IMR-90 (cell line): ENCODE measurements at regions not wholly inside any gene's neighbourhood (a gene's known extent, or its start where the extent isn't known, plus 50 kb on each side); places are given as distances from the start of the nearest gene placed in this dataset.

ENCODE experiments used
- ATAC-seq: fragments of 200-7000 bp; cut with Tn5 transposase; 2 replicates; pipeline ENCODE4 v1.9.1; 2020; ENCODE audit warnings: low read depth, mild to moderate bottlenecking, moderate library complexity
- BruUV-seq: library from RNA; stranded (reverse); fragments of 400-500 nt; replicated peaks from 2 replicates; lab custom pipeline; 2021; lab: Mats Ljungman, UMichigan
- CTCF ChIA-PET: fragments of 300-600 bp; formaldehyde crosslinking; extraction: SDS; loops from one replicate; lab custom pipeline; 2021; ENCODE audit warnings: antibody characterized with exemption; lab: Yijun Ruan, JAX
- POLR2A ChIA-PET: fragments of 300-600 bp; sonication (Branson Sonifier 250); formaldehyde crosslinking; loops from one replicate; lab custom pipeline; 2022; ENCODE audit warnings: antibody characterized with exemption; ENCODE audit not compliant: unreplicated experiment; lab: Charles Lee
- DNase-seq: peaks from one replicate; pipeline ENCODE4 v3.0.0; 2013
- H2AFZ ChIP-seq: replicated peaks from 2 replicates; pipeline ENCODE3; 2013; ENCODE audit warnings: low read length, mild to moderate bottlenecking; ENCODE audit not compliant: poor library complexity
- H2AK5ac ChIP-seq: 2 replicates; pipeline ENCODE4 v1.6.1; 2013; ENCODE audit warnings: low read depth, low read length, inconsistent platforms
- H2AK9ac ChIP-seq: replicated peaks from 2 replicates; pipeline ENCODE3; 2013; ENCODE audit warnings: mild to moderate bottlenecking, low read depth, low read length, moderate library complexity; ENCODE audit not compliant: poor library complexity
- H2BK120ac ChIP-seq: 2 replicates; pipeline ENCODE4 v1.6.1; 2013; ENCODE audit warnings: low read depth, low read length, inconsistent platforms
- H2BK15ac ChIP-seq: 3 replicates; pipeline ENCODE4 v1.6.1; 2013; ENCODE audit warnings: low read depth, low read length, inconsistent platforms
- H2BK20ac ChIP-seq: 2 replicates; pipeline ENCODE4 v1.6.1; 2013; ENCODE audit warnings: low read depth, mild to moderate bottlenecking, inconsistent platforms, low read length, moderate library complexity
- H2BK5ac ChIP-seq: 2 replicates; pipeline ENCODE4 v1.6.1; 2013; ENCODE audit warnings: mild to moderate bottlenecking, low read depth, low read length, inconsistent platforms; ENCODE audit not compliant: poor library complexity, severe bottlenecking
- H3K14ac ChIP-seq: replicated peaks from 2 replicates; pipeline ENCODE4 v1.6.1; 2013; ENCODE audit warnings: low read depth, low read length, inconsistent platforms
- H3K18ac ChIP-seq: 2 replicates; pipeline ENCODE4 v1.6.1; 2013; ENCODE audit warnings: low read depth, low read length, control low read depth
- H3K23ac ChIP-seq: 2 replicates; pipeline ENCODE4 v1.6.1; 2013; ENCODE audit warnings: low read depth, low read length, inconsistent platforms
- H3K27ac ChIP-seq: 2 replicates; pipeline ENCODE4 v1.5.1; 2013; ENCODE audit warnings: mild to moderate bottlenecking, control low read depth, low read length; ENCODE audit not compliant: insufficient read depth
- H3K27me3 ChIP-seq: 2 replicates; pipeline ENCODE4 v1.6.1; 2013; ENCODE audit warnings: low read length; ENCODE audit not compliant: control insufficient read depth, insufficient read depth
- H3K36me3 ChIP-seq: 2 replicates; pipeline ENCODE4 v1.6.1; 2013; ENCODE audit warnings: low read length, mixed read lengths; ENCODE audit not compliant: control insufficient read depth, insufficient read depth
- H3K4ac ChIP-seq: 2 replicates; pipeline ENCODE4 v1.6.1; 2013; ENCODE audit warnings: low read depth, low read length, inconsistent platforms
- H3K4me1 ChIP-seq: 2 replicates; pipeline ENCODE4 v1.6.1; 2013; ENCODE audit warnings: low read length, mixed read lengths; ENCODE audit not compliant: control insufficient read depth, insufficient read depth
- H3K4me2 ChIP-seq: 2 replicates; pipeline ENCODE4 v1.6.1; 2013; ENCODE audit warnings: low read depth, mild to moderate bottlenecking, control low read depth, low read length, moderate library complexity
- H3K4me3 ChIP-seq: 2 replicates; pipeline ENCODE4 v1.5.1; 2013; ENCODE audit warnings: low read depth, mild to moderate bottlenecking, control low read depth, low read length, moderate library complexity; ENCODE audit not compliant: insufficient read depth
- H3K56ac ChIP-seq: 2 replicates; pipeline ENCODE4 v1.6.1; 2013; ENCODE audit warnings: low read length, inconsistent platforms; ENCODE audit not compliant: insufficient read depth; ENCODE audit errors: extremely low read depth
- H3K79me1 ChIP-seq, 2 experiments: 2 replicates each; pipeline ENCODE4 v1.6.1; 2013; ENCODE audit warnings: low read length in 2 of 2, inconsistent platforms in 1 of 2, low read depth in 1 of 2
- H3K9ac ChIP-seq: 2 replicates; pipeline ENCODE4 v1.6.1; 2013; ENCODE audit warnings: low read depth, low read length, control low read depth
- H3K9me1 ChIP-seq: 2 replicates; pipeline ENCODE4 v1.6.1; 2013; ENCODE audit warnings: low read length, inconsistent platforms; ENCODE audit not compliant: insufficient read depth
- H3K9me3 ChIP-seq: 2 replicates; pipeline ENCODE4 v1.6.1; 2013; ENCODE audit warnings: low read length; ENCODE audit not compliant: control insufficient read depth, insufficient read depth
- H4K20me1 ChIP-seq: 2 replicates; pipeline ENCODE4 v1.6.1; 2013; ENCODE audit warnings: low read length, inconsistent platforms; ENCODE audit not compliant: insufficient read depth
- H4K5ac ChIP-seq: 2 replicates; pipeline ENCODE4 v1.6.1; 2013; ENCODE audit warnings: mild to moderate bottlenecking, low read depth, low read length, control low read depth
- H4K8ac ChIP-seq, 2 experiments: 2 replicates each; pipeline ENCODE4 v1.6.1; 2013; ENCODE audit warnings: low read depth in 2 of 2, low read length in 2 of 2, control low read depth in 1 of 2, inconsistent platforms in 1 of 2
- H4K91ac ChIP-seq: 2 replicates; pipeline ENCODE4 v1.6.1; 2013; ENCODE audit warnings: low read depth, low read length, inconsistent platforms; ENCODE audit not compliant: insufficient read depth
- BHLHE40 ChIP-seq: fragments of 150-350 bp; IDR thresholded peaks from 2 replicates; pipeline ENCODE4 v1.6.1; 2016; ENCODE audit warnings: mild to moderate bottlenecking, low read depth, low read length
- CEBPB ChIP-seq: IDR thresholded peaks from 2 replicates; pipeline ENCODE4 v1.6.1; 2012; ENCODE audit warnings: low read depth, low read length, improper control_type of control experiment
- CHD1 ChIP-seq: IDR thresholded peaks from 2 replicates; pipeline ENCODE4 v1.6.1; 2012; ENCODE audit warnings: low read depth, low read length, improper control_type of control experiment
- CTCF ChIP-seq: conservative IDR thresholded peaks from 2 replicates; pipeline ENCODE4 v1.5.1; 2012; ENCODE audit warnings: mild to moderate bottlenecking, low read depth, low read length, improper control_type of control experiment
- FOS ChIP-seq: fragments of 150-350 bp; IDR thresholded peaks from 2 replicates; pipeline ENCODE4 v1.6.1; 2016; ENCODE audit warnings: low read depth, low read length
- NFE2L2 ChIP-seq: fragments of 150-350 bp; IDR thresholded peaks from 2 replicates; pipeline ENCODE4 v1.6.1; 2016; ENCODE audit warnings: low read depth, mild to moderate bottlenecking, low read length
- RAD21 ChIP-seq: IDR thresholded peaks from 2 replicates; pipeline ENCODE4 v1.6.1; 2012; ENCODE audit warnings: low read length, improper control_type of control experiment
- RCOR1 ChIP-seq: IDR thresholded peaks from 2 replicates; pipeline ENCODE4 v1.6.1; 2012; ENCODE audit warnings: mild to moderate bottlenecking, low read length, improper control_type of control experiment; ENCODE audit not compliant: insufficient replicate concordance
- SMC3 ChIP-seq: fragments of 150-350 bp; IDR thresholded peaks from 2 replicates; pipeline ENCODE4 v1.6.1; 2016; ENCODE audit warnings: low read depth, mild to moderate bottlenecking, antibody characterized with exemption, low read length, moderate library complexity
- USF2 ChIP-seq: fragments of 150-350 bp; IDR thresholded peaks from 2 replicates; pipeline ENCODE4 v1.6.1; 2017; ENCODE audit warnings: mild to moderate bottlenecking, antibody characterized with exemption, low read length, low read depth
- WGBS, 2 experiments: methylation state at CpG; one replicate each; pipeline versions ENCODE4 v1.1.5 to v1.1.7; 2013; ENCODE audit warnings: missing lambda C conversion rate in 2 of 2; ENCODE audit not compliant: insufficient read length in 1 of 2; ENCODE audit errors: extremely low coverage in 2 of 2; 5-methylcytosine and 5-hydroxymethylcytosine counted together
- dilution Hi-C: fragments of 300-500 bp; cut with HindIII; formaldehyde crosslinking; loops from one replicate; pipeline ENCODE4 v1.14.3; 2018; ENCODE audit warnings: low sequenced_read_pairs; ENCODE audit not compliant: unreplicated experiment
- in situ Hi-C: fragments of 300-500 bp; cut with MboI; formaldehyde crosslinking; loops from 3 replicates; pipeline ENCODE4 v1.14.3; 2019; ENCODE audit warnings: low sequenced_read_pairs, inconsistent platforms, mixed read lengths
- intact Hi-C: fragments of 100-400 bp; cut with micrococcal nuclease; formaldehyde crosslinking; loops from 2 replicates; pipeline ENCODE4 v1.10.0; 2022

DNA sequence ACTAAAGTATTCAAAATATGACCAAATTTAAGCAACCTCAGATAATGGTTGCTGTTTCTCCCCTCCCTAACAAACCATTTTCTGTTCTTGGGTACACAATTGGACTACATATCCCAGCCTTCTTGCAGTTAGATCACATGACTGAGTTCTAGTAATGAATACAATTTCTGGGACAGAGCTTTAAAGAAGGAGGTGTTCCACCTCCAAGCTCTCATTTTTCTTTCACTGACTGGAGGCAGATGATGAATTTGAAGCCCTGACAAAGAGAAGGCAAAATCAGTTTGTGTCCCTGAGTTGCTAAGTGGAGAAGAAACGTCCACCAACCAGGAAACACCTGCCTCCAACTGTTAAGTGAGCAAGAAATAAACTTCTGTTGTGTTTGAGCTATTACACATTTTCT lies 117.2 kb downstream of the LCA5 start:
- no peak overlapping the region for H2BK20ac ChIP-seq
- no peak for DNase-seq
- peaks cover 4% of the 10 kb centered on the region for H3K27me3 ChIP-seq
- no peak for ATAC-seq
- H3K9me1 ChIP-seq, result no peaks in the 10 kb centered on the region
- H2AFZ ChIP-seq, result no peak overlapping the region
- no peak overlapping the region for H4K8ac ChIP-seq
- no peak overlapping the region for H3K4me3 ChIP-seq
- H3K9ac ChIP-seq, result no peak overlapping the region
- no peak overlapping the region for H2BK15ac ChIP-seq
- POLR2A ChIA-PET, result no interaction called here
- no peak overlapping the region for H2AK9ac ChIP-seq
- no peaks in the 10 kb centered on the region for H4K20me1 ChIP-seq
- no peak overlapping the region for H3K14ac ChIP-seq
- H3K18ac ChIP-seq, result no peak overlapping the region
- intact Hi-C loops, result loop anchor here (2.0 kb wide), 1 partner anchor 117 kb away; the partner anchor contains the start of gene LCA5
- no peak overlapping the region for H3K23ac ChIP-seq
- H3K9me3 ChIP-seq, result no peaks in the 10 kb centered on the region
- H3K27ac ChIP-seq, result no peak overlapping the region
- no peak for TF ChIP-seq FOS
- TF ChIP-seq USF2, result no peak
- no peak for TF ChIP-seq RCOR1
- no peak for TF ChIP-seq SMC3
- no peak for TF ChIP-seq BHLHE40
- TF ChIP-seq CEBPB, result no peak
- TF ChIP-seq CHD1, result no peak
- TF ChIP-seq NFE2L2, result no peak
- TF ChIP-seq RAD21, result no peak
- TF ChIP-seq CTCF, result no peak
- no peak overlapping the region for H2BK5ac ChIP-seq
- H4K91ac ChIP-seq, result no peak overlapping the region
- H3K79me1 ChIP-seq, result no peaks in the 10 kb centered on the region
- H4K5ac ChIP-seq, result no peak overlapping the region
- dilution Hi-C loops, result no loop called here
- no peak overlapping the region for H2BK120ac ChIP-seq
- no peak overlapping the region for H3K4me2 ChIP-seq
- H3K4ac ChIP-seq, result no peak overlapping the region
- in situ Hi-C loops, result no loop called here
- no peak overlapping the region for H2AK5ac ChIP-seq
- no CpG with 5 or more reads among the region's 1 CpG for WGBS, 2 experiments
- CTCF ChIA-PET, result interaction anchor here (1.5 kb wide), 1 partner anchor 11 kb away, joined by 6 read pairs; no protein-coding TSS in a partner anchor
- peaks cover 2% of the 10 kb centered on the region for H3K4me1 ChIP-seq
- no peak overlapping the region for H3K56ac ChIP-seq
- no TSS peak for BruUV-seq
- no peaks in the 10 kb centered on the region for H3K36me3 ChIP-seq
